Renal cortex interstitium (tissue), 11 donors: ENCODE measurements at regions not wholly inside any gene's neighbourhood (a gene's known extent, or its start where the extent isn't known, plus 50 kb on each side); places are given as distances from the start of the nearest gene placed in this dataset.
"Not testable (repeated sequence)": the region's sequence is repeated elsewhere in the genome, so short reads cannot be mapped to it uniquely, and the experiment has no call there.

Source experiments
- DNase-seq, 11 donors: peaks; one replicate each; pipeline ENCODE4 v3.0.0-alpha.2; 2013; ENCODE audit warnings: low read depth in 9 of 11, low spot score in 4 of 11; ENCODE audit errors: extremely low read depth in 1 of 11

GRCh38 chr12:114508529-114509129, 102.7 kb upstream of the TBX5 start:
- DNase-seq, result peak; percentile 27 to 64 (median 59)

GRCh38 chr12:114506651-114507050, 100.7 kb upstream of the TBX5 start:
- no peak for DNase-seq

- DNase-seq, result no peak
Observed at GRCh38 chr12:114504311-114504710, 98.4 kb upstream of the TBX5 start.

- DNase-seq, result no peak
Observed at GRCh38 chr12:114501474-114501807, 95.5 kb upstream of the TBX5 start.

- no peak for DNase-seq
Observed at GRCh38 chr12:114500775-114501473, 95.0 kb upstream of the TBX5 start.

GRCh38 chr12:114500131-114500530, 94.2 kb upstream of the TBX5 start:
- no peak for DNase-seq

- DNase-seq, result no peak
Observed at GRCh38 chr12:114499338-114499737, 93.4 kb upstream of the TBX5 start.

- DNase-seq, result no peak
Observed at GRCh38 chr12:114491916-114492315, 86.0 kb upstream of the TBX5 start.

- DNase-seq, result not testable (repeated sequence)
Observed at GRCh38 chr12:114484822-114485459, 79.0 kb upstream of the TBX5 start.

- DNase-seq, result no peak
Observed at GRCh38 chr12:114483996-114484395, 78.1 kb upstream of the TBX5 start.

- DNase-seq, result no peak
Observed at GRCh38 chr12:114481200-114481535, 75.2 kb upstream of the TBX5 start.

- no peak for DNase-seq
Observed at GRCh38 chr12:114480337-114481199, 74.6 kb upstream of the TBX5 start.

GRCh38 chr12:114479831-114480230, 73.9 kb upstream of the TBX5 start:
- DNase-seq, result no peak

GRCh38 chr12:114478865-114479264, 72.9 kb upstream of the TBX5 start:
- no peak for DNase-seq

GRCh38 chr12:114477989-114478395, 72.0 kb upstream of the TBX5 start:
- DNase-seq, result no peak

- peak in 1 of 11 donors; percentile 6 for DNase-seq
Observed at GRCh38 chr12:114476159-114476558, 70.2 kb upstream of the TBX5 start.

- no peak for DNase-seq
Observed at GRCh38 chr12:114473717-114474116, 67.8 kb upstream of the TBX5 start.

GRCh38 chr12:114473018-114473417, 67.1 kb upstream of the TBX5 start:
- no peak for DNase-seq

GRCh38 chr12:114457620-114458019, 51.7 kb upstream of the TBX5 start:
- no peak for DNase-seq
